GM19023 (cell line): ENCODE measurements at regions not wholly inside any gene's neighbourhood (a gene's known extent, or its start where the extent isn't known, plus 50 kb on each side); places are given as distances from the start of the nearest gene placed in this dataset.

Experiments used
- ATAC-seq: cut with Tn5 transposase; IDR thresholded peaks from one replicate; pipeline ENCODE4 v1.9.1; 2021; ENCODE audit warnings: mild to moderate bottlenecking, moderate library complexity; ENCODE audit not compliant: unreplicated experiment

DNA sequence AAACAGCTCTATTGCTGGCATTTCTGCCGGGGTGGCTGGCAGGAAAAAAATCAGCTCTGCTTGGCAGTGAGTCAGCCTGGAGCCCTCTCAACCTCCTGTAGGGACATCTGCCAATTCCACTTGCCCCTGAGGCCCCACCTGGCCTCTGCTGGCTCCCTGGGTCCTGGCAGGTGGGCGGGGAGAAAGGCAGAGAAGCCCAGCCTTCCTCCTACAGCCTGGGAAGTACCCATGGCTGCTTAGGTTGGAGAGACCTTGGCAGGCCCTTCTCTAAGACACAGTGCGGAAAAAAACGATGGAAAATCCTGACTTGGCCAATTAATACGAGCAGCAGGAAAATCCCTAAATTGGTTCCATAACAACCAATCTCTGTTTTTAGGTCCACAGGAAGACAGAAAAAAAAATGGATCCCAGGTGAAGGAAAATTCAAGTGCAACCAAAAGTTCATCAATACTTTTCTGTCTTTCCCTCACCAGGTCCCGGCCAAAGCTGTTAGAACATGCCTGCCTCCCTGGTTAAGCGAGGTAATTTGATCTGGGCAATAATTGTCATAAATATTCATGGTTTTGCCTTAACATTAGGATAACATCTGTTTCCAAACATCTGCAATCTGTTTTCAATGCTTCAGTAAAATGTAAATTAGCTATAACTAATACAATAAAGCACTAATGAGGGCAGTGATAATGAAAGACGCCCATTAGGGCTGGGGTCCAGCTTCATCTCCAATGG is 245.9 kb downstream of the TFCP2L1 start:
- ATAC-seq = no peak

GRCh38 chr2:121039679-121040078 is 245.3 kb downstream of the TFCP2L1 start:
- no peak for ATAC-seq

DNA sequence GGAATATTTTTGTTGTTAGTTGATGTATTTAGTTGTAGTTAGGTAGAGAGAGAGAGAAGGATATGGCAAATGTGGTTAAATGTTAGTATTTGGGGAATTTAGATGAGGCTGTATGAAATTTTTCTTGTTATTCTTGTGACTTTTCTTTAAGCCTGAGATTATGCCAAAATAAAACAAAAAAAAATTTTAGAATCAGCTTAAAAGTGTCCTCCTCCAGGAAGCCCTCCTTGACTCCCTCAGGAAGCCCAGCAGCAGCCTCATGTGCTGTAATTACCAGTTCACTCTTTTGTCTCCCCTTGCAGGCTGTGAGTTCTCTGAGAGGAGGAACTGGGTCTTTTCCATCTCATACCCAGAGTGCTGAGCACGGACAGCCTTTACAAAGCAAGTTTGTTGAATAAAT is 243.5 kb downstream of the TFCP2L1 start:
- no peak for ATAC-seq

DNA sequence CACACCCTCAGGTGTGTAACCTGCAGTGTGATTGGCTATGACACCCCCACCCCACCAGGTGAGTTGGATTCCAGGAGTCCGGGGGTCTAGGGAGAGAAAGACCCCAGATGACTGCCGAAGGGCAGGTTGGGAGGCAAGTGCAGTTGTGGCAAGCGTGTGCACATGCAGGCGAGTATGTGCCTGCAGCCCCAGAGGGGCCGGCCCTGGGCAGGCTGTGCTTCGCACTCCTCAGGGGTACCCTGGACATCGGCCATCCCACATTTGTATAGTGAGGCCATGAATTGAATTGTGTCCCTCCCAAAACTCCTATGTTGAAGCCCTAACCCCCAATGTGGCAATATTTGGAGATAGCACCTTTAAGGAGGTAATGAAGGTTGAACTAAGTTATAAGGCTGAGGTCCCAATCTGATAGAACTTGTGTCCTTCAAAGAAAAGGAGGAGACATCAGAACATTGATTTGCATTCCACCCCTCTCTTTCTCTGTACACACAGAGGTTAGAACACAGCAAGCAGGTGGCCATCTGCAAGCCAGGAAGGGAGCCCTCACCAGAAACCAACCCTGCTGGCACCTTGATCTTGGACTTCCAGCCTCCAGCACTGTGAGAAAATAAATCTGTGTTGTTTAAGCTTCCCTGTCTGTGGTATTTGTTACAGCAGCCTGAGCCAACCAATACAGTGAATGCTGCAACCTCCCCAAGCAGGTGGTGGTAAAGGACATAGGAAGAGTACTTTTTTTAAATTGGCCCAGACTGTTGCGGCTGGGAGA is 241.8 kb downstream of the TFCP2L1 start:
- no peak for ATAC-seq

GRCh38 chr2:121043827-121044222 is 241.2 kb downstream of the TFCP2L1 start:
- ATAC-seq = no peak

GRCh38 chr2:121044412-121044811 is 240.6 kb downstream of the TFCP2L1 start:
- ATAC-seq = no peak

GRCh38 chr2:121045245-121045644 is 239.8 kb downstream of the TFCP2L1 start:
- ATAC-seq = no peak

DNA sequence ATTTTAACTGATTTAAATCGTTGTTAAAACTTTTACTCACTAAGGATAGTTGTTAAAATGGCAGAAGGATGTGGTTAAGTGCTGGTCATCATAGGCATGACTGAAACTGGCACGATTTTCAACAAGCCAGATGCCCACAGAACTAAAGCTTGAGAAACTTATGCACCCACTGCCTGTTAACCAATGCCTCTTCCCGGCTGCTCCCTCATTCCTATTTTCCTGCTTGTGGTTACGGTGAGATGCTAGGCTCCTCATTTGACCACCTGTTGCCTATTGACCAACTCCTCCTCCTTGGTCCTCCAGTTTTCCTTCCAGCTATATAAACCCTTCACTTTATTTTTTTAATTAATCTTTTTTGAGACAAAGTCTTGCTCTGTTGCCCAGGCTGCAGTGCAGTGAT is 238.7 kb downstream of the TFCP2L1 start:
- ATAC-seq = no peak

DNA sequence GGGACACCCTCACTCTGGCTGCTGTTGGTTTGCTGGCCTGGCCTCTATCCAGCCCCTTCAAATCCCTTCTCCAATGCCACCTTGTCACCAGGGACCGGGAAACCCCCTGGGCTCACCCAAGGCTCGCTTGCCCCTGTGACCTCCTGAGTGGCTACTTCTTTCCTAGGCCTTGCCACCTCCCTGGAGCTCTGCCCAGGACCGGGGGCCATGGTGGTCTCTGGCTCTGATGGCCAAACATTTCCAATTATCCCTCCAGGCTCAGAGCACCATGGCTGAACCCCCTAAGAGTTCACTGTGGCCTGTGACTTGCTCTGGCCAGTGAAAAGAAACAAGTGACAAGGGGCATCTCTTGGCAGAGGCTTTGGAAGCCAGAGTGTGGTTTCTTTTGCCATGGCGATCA is 237.6 kb downstream of the TFCP2L1 start:
- ATAC-seq = no peak

DNA sequence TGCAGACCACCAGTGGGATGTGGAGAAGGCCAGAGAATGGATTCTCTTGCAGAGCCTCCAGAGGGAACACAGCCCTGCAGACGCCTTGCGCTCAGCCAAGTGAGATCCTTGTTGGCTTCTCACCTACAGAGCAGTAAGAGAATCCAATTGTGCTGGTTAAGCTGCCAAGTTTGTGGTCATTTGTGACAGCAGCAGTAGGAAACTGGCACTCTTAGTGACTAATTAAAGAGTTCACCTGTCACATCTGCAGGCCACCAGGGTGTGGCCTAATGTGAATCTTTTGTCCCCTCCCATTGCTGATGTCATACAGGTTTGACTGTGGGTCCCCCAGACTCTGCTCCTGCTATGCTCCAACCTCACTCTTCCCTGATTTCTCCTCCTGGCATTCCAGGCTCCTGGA is 235.9 kb downstream of the TFCP2L1 start:
- ATAC-seq = no peak

- no peak for ATAC-seq
Measured at GRCh38 chr2:121049950-121050585, 234.9 kb downstream of the TFCP2L1 start.

- no peak for ATAC-seq
Measured at GRCh38 chr2:121051311-121051710, 233.7 kb downstream of the TFCP2L1 start.

DNA sequence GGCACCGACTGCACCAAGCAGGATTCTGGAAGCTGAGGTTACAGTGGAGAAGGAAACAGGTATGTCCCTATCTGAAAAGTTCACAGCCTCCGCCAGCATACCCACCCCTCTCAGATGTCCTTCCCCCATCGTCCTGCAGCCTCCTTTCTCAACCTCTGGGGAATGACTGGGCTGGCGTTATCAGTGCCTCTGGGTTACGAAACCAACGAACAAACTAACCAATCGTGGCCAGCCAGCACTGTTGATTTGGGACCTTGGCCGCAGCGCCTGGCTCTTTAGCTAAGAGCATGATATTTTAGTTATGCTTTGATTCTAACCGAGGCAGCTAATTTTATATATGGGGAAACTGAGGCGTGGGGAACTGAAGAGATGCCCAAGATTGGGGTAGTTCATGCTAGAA is 233.0 kb downstream of the TFCP2L1 start:
- no peak for ATAC-seq

DNA sequence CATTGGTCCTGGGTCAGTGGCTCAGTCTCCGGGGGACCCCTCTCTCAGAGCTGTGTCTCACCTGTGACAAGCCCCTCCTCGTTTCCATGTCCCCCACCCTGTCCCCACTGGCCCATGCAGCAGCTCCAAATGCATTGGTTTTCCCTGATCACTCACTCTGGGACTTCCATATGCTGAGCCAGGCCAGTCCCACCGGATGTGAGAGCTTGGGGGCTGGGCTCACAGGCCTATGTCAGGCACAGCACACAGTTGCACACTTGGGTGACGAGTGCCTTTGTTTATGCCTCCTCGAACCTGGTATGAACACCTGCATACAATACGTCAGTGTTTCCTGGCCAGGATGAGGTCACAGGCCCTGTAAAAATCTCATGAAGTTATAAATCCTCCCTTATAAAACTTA is 232.5 kb downstream of the TFCP2L1 start:
- ATAC-seq = no peak

DNA sequence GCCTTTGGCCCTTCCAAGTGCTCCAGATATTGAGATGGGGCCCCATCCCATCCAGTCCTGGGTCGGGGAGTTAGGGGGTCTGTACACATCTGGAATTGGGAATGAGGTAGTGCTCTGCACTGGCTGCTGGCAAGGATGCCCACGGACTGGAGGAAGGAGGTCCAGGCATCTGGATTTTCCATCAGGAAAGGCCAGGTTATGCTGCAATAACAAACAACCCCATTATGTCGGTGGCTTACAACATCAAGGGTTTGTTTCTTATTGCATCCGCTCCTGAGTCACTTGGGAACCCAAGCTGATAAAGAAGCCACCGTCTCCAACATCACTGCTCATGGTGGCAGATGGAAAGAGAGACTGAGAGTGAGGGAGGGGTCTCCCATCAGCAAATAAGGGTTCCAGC is 229.9 kb downstream of the TFCP2L1 start:
- no peak for ATAC-seq

DNA sequence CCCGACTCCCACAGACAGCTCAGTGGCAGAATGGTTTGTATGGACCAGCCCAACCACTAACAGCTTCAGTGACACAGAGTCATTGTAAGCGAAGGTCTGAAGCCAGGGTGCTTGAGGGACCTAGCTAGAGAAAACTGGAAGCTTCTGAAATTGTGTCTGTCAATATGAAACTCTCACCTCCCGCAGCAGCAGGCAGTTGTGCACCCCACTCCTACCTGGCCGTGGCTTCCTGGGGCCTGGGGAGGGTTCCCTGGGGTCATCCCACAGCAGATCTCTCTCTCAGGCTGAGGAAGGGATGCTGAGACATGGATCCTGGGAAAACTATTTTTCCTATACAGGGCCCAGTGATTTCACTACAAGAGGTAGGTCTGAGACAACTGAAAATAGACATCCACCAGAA is 229.5 kb downstream of the TFCP2L1 start:
- no peak for ATAC-seq

DNA sequence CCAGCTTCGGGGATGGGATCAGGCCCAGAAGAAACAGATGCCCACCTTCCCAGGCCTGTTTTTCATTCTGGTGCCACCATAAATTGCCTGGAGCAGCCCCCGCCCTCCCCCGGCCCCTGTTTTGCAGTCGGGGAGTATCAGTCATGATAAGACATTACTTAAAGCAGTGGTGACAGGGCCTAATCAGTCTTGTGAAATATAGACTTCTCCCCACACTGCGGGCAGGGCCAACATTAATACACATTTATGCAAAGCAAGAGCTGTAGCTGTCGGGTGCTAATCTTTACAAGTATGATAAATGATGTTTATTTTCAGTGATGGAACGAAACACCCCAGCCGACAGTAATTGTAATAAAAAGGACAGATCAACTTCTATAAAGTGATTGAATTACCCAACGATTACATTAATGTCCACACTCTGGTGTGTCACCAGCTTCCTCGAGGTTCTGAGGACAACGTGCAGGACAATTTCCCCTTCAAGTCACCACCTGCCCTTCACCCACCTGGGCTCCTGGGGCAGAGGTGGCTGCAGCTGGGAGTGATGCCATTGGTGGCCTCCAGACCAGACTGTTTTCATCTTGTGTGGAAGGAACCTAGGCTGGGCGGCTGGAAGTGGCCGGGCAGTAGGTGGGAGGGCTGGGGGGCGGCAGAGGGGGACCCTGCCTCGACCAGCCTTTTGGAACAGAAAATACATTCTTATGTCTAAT is 226.0 kb downstream of the TFCP2L1 start:
- ATAC-seq = no peak

GRCh38 chr2:121059651-121060649 is 225.1 kb downstream of the TFCP2L1 start:
- no peak for ATAC-seq

DNA sequence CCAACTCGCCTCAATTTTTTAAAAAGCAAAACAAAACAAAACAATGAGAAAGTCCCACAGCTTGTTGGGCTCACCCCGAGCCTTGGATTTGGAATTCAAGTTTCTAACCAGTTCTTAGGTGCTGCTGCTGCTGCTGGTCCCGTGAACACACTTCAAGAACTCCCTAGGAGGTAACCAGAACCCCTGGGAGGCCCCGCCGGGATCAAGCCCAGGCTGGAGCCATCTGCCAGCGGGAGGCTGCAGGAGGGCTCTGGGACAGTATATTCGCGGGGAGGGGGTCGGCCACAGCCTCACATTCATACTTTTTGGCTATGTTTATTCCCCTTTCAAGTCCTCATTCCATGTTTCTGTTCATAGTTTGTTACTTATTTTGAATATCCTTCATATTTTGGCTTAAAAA is 223.4 kb downstream of the TFCP2L1 start:
- ATAC-seq = no peak

DNA sequence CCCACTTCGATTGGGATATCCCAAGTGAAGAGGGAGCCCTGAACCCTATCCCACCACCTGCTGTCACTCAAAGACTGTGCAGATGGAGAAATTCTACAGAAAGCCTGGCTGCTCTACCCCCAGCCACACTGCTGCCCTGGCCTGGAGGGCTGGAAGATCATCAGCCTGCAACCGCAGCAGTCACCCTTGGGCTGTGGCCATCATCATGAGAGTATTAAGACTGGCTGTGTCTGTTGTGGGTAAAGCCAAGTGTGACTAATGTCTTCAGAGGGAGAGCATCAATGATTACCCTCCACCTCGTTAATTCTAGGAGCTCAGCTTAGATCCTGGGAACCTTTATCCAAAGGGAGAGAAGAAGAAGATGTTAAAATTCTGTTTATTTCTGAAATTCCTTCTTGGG is 221.5 kb downstream of the TFCP2L1 start:
- no peak for ATAC-seq
